Caco-2 (cell line): ENCODE measurements at regions not wholly inside any gene's neighbourhood (a gene's known extent, or its start where the extent isn't known, plus 50 kb on each side); places are given as distances from the start of the nearest gene placed in this dataset.

Experiments
- BruUV-seq: library from RNA; stranded (reverse); fragments of 400-500 nt; replicated peaks from 2 replicates; lab custom pipeline; 2021; lab: Mats Ljungman, UMichigan
- CTCF ChIA-PET: fragments of 300-600 bp; sonication (Branson Sonifier 250); formaldehyde crosslinking; loops from one replicate; lab custom pipeline; 2022; ENCODE audit warnings: antibody characterized with exemption; lab: Charles Lee
- POLR2A ChIA-PET: fragments of 300-600 bp; sonication (Branson Sonifier 250); formaldehyde crosslinking; loops from one replicate; lab custom pipeline; 2022; ENCODE audit warnings: antibody characterized with exemption; lab: Charles Lee
- DNase-seq, 2 experiments: peaks; one replicate each; pipeline versions ENCODE4 v3.0.0 to v3.0.0-alpha.2; 2020 to 2022
- H3K27me3 ChIP-seq: replicated peaks from 2 replicates; pipeline ENCODE4 v1.6.0; 2011; ENCODE audit warnings: low read length; ENCODE audit not compliant: control insufficient read depth, insufficient read depth
- H3K36me3 ChIP-seq: 2 replicates; pipeline ENCODE4 v1.5.1; 2011; ENCODE audit warnings: low read length; ENCODE audit not compliant: control insufficient read depth, insufficient read depth
- H3K4me1 ChIP-seq: fragments of 250-450 bp; sonication (Bioruptor Pico); 2 replicates; pipeline ENCODE4 v1.5.1; 2020; ENCODE audit warnings: mild to moderate bottlenecking
- H3K4me3 ChIP-seq: 2 replicates; pipeline ENCODE4 v1.5.1; 2011; ENCODE audit warnings: low read depth, mild to moderate bottlenecking, control low read depth, low read length
- H3K9me3 ChIP-seq: fragments of 250-450 bp; sonication (Bioruptor Pico); 2 replicates; pipeline ENCODE4 v1.5.1; 2020; ENCODE audit warnings: mild to moderate bottlenecking, moderate library complexity
- H3K27ac Mint-ChIP-seq: one replicate; pipeline ENCODE4 v1.8.0; 2022; ENCODE audit warnings: mixed read lengths; ENCODE audit not compliant: unreplicated experiment
- H3K27me3 Mint-ChIP-seq: one replicate; pipeline ENCODE4 v1.8.0; 2022; ENCODE audit warnings: mixed read lengths; ENCODE audit not compliant: insufficient read depth, unreplicated experiment
- H3K36me3 Mint-ChIP-seq: one replicate; pipeline ENCODE4 v1.8.0; 2022; ENCODE audit warnings: mild to moderate bottlenecking, mixed read lengths; ENCODE audit not compliant: insufficient read depth, unreplicated experiment
- H3K4me1 Mint-ChIP-seq: one replicate; pipeline ENCODE4 v1.8.0; 2022; ENCODE audit warnings: low read depth, mixed read lengths; ENCODE audit not compliant: unreplicated experiment
- H3K4me3 Mint-ChIP-seq: one replicate; pipeline ENCODE4 v1.8.0; 2022; ENCODE audit warnings: mild to moderate bottlenecking, moderate library complexity, mixed read lengths; ENCODE audit not compliant: unreplicated experiment
- H3K9me3 Mint-ChIP-seq: one replicate; pipeline ENCODE4 v1.8.0; 2022; ENCODE audit warnings: mixed read lengths; ENCODE audit not compliant: unreplicated experiment
- intact Hi-C: fragments of 100-400 bp; cut with micrococcal nuclease; formaldehyde crosslinking; loops from one replicate; pipeline ENCODE4 v1.10.0; 2022; ENCODE audit not compliant: unreplicated experiment
- TF ChIP-seq, protein P1 (sequence below), 2 experiments: fragments of 200-600 bp in 1 of 2; IDR thresholded peaks; 1 replicate in 1 of 2; 2 replicates in 1 of 2; pipeline versions ENCODE4 v1.5.1 to v1.8.0; 2011 to 2022; ENCODE audit warnings: antibody characterized with exemption in 1 of 2, control low read depth in 1 of 2, inconsistent platforms in 1 of 2, low read depth in 1 of 2, low read length in 1 of 2, mild to moderate bottlenecking in 1 of 2, moderate library complexity in 1 of 2; ENCODE audit not compliant: insufficient read depth in 1 of 2, severe bottlenecking in 1 of 2, unreplicated experiment in 1 of 2

DNA sequence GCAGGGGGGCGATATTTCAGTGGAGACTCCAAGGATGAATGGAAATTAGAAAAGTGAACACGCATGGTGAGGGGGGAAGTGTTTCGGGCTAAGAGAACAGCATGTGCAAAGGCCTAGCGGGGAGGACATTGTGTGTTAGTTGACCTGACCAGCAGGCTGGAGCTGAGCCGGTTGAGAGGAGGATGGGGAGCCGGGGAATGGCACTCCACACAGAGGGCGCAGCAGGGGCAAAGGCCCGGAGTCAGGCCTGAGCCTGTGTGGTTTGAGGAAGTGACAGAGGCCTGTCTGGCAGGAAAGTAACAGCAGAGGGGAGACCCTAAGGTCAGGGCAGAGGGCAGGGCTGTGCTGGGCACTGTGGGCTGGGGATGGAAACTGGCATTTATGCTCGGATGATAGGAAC lies 83.2 kb upstream of the ZNF479 start:
- no peaks in the 10 kb centered on the region for H3K36me3 Mint-ChIP-seq
- ChIA-PET CTCF (no interaction called here), POLR2A (no interaction called here)
- no peak overlapping the region for H3K4me3 ChIP-seq
- intact Hi-C loops: no loop called here
- peaks cover 2% of the 10 kb centered on the region for H3K27me3 Mint-ChIP-seq
- H3K4me3 Mint-ChIP-seq: no peak overlapping the region
- H3K9me3 ChIP-seq: no peaks in the 10 kb centered on the region
- H3K27me3 ChIP-seq: no peaks in the 10 kb centered on the region
- no peak overlapping the region for H3K27ac Mint-ChIP-seq
- H3K4me1 Mint-ChIP-seq: no peaks in the 10 kb centered on the region
- H3K9me3 Mint-ChIP-seq: peaks cover 54% of the 10 kb centered on the region
- DNase-seq: peak in 1 of 2 experiments; percentile 10
- no TSS peak for BruUV-seq
- no peaks in the 10 kb centered on the region for H3K36me3 ChIP-seq
- no peaks in the 10 kb centered on the region for H3K4me1 ChIP-seq
- TF ChIP-seq, protein P1, sequence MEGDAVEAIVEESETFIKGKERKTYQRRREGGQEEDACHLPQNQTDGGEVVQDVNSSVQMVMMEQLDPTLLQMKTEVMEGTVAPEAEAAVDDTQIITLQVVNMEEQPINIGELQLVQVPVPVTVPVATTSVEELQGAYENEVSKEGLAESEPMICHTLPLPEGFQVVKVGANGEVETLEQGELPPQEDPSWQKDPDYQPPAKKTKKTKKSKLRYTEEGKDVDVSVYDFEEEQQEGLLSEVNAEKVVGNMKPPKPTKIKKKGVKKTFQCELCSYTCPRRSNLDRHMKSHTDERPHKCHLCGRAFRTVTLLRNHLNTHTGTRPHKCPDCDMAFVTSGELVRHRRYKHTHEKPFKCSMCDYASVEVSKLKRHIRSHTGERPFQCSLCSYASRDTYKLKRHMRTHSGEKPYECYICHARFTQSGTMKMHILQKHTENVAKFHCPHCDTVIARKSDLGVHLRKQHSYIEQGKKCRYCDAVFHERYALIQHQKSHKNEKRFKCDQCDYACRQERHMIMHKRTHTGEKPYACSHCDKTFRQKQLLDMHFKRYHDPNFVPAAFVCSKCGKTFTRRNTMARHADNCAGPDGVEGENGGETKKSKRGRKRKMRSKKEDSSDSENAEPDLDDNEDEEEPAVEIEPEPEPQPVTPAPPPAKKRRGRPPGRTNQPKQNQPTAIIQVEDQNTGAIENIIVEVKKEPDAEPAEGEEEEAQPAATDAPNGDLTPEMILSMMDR (IDR thresholded peaks at IDR 0.05; ENCODE audit: insufficient read depth in 1 of 2, low read depth in 1 of 2, low read length in 1 of 2, severe bottlenecking in 1 of 2, unreplicated experiment in 1 of 2): no peak

DNA sequence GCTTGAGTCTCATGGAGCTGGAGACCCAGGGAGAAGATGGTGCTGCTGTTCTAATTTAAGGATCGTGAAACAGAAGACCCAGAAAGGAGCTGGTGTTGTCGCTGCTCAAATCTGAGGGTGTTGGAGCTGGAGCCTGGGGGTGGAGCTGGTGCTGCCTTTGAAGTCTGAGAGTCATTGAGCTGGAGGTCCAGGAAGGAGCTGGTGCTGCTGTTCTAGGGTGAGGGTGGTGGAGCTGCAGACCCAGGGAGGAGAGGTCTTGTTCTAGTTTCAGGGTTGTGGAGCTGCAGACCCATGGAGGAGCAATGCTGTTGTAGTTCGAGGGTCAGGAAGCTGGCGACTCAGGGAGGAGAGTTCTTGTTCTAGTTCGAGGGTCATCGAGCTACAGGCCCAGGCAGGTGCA lies 84.1 kb upstream of the ZNF479 start:
- no peaks in the 10 kb centered on the region for H3K27me3 ChIP-seq
- BruUV-seq: no TSS peak
- POLR2A ChIA-PET: no interaction called here

DNA sequence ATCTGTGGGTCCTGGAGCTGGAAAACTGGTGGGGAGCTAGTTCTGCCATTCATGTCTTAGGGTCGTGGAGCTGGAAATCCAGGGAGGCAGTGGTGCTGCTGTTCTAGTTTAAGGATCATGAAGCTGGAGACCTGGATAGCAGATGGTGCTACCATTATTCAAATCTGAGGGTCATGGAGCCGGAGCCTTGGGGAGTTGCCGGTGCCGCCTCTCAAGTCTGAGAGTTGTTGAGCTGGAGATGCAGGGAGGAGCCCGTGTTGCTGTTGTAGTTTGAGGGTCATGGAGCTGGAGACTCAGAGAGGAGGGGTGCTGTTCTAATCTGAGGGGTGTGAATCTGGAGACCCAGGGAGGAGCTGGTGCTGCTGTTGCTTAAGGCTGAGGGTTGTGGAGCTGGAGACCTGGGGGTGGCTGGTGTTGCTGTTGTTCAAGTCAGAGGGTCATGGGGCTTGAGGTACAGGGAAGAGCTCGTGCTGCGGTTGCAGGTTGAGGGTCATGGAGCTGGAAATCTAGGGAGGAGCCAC lies 86.0 kb upstream of the ZNF479 start:
- Mint-ChIP-seq H3K36me3 (no peaks in the 10 kb centered on the region), H3K4me1 (no peaks in the 10 kb centered on the region), H3K4me3 (no peak overlapping the region), H3K9me3 (peaks cover 75% of the 10 kb centered on the region), H3K27ac (no peak overlapping the region), H3K27me3 (peaks cover 2% of the 10 kb centered on the region)
- intact Hi-C loops: no loop called here
- Histone ChIP-seq H3K36me3 (no peaks in the 10 kb centered on the region), H3K4me3 (no peak overlapping the region), H3K4me1 (no peaks in the 10 kb centered on the region), H3K27me3 (no peaks in the 10 kb centered on the region), H3K9me3 (no peaks in the 10 kb centered on the region)
- CTCF ChIA-PET: no interaction called here
- BruUV-seq: no TSS peak
- no peak for DNase-seq
- TF ChIP-seq, protein P1 (IDR thresholded peaks at IDR 0.05; ENCODE audit: insufficient read depth in 1 of 2, low read depth in 1 of 2, low read length in 1 of 2, severe bottlenecking in 1 of 2, unreplicated experiment in 1 of 2): no peak
- POLR2A ChIA-PET: no interaction called here

More for the DNA sequence above, 84.1 kb upstream of the ZNF479 start:
- H3K27me3 Mint-ChIP-seq: peaks cover 2% of the 10 kb centered on the region
- no peaks in the 10 kb centered on the region for H3K4me1 Mint-ChIP-seq
- Histone ChIP-seq H3K9me3 (no peaks in the 10 kb centered on the region), H3K36me3 (no peaks in the 10 kb centered on the region), H3K4me1 (no peaks in the 10 kb centered on the region), H3K4me3 (no peak overlapping the region)
- no peaks in the 10 kb centered on the region for H3K36me3 Mint-ChIP-seq
- H3K9me3 Mint-ChIP-seq: peaks cover 63% of the 10 kb centered on the region
- no peak overlapping the region for H3K27ac Mint-ChIP-seq
- no peak overlapping the region for H3K4me3 Mint-ChIP-seq
- intact Hi-C loops: no loop called here
- TF ChIP-seq, protein P1 (IDR thresholded peaks at IDR 0.05; ENCODE audit: insufficient read depth in 1 of 2, low read depth in 1 of 2, low read length in 1 of 2, severe bottlenecking in 1 of 2, unreplicated experiment in 1 of 2): no peak
- DNase-seq: no peak
- CTCF ChIA-PET: no interaction called here
